ENCODE measurements at regions not wholly inside any gene's neighbourhood (a gene's known extent, or its start where the extent isn't known, plus 50 kb on each side); places are given as distances from the start of the nearest gene placed in this dataset.

DNA sequence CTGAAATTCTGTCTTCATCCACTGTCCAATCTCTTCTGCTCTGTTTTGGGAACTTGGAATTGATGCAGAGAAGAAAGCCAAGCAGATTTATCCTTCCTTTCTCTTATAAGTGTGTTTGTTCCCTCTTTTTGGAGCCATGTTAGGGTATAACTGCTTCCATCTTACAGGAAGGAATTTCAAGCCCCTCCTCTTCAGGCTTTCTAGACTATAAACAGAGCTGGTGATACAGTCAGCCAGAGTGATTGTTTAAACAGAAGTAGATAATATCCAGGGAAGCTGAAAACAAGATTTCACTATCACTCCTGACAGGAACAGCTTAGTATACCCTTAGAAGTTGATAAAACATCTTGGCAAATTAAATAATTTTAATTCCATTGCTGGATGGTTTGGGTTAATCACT is 102.1 kb upstream of the DMRT1 start:
- no peak overlapping the region for H3K4me3 ChIP-seq
- no peak for TF ChIP-seq CEBPB (IDR thresholded peaks at IDR 0.05)
- TF ChIP-seq CBX2 (IDR thresholded peaks at IDR 0.05; ENCODE audit: borderline replicate concordance, low read depth), result no peak
- no peak for TF ChIP-seq JUNB (IDR thresholded peaks at IDR 0.05)
- TF ChIP-seq SMC3 (IDR thresholded peaks at IDR 0.05), result no peak
- TF ChIP-seq JUN (IDR thresholded peaks at IDR 0.05), result no peak
- no peak for TF ChIP-seq RFX5 (IDR thresholded peaks at IDR 0.05)
- TF ChIP-seq EHMT2 (IDR thresholded peaks at IDR 0.05; ENCODE audit: low read depth), result no peak
- TF ChIP-seq, protein P1, sequence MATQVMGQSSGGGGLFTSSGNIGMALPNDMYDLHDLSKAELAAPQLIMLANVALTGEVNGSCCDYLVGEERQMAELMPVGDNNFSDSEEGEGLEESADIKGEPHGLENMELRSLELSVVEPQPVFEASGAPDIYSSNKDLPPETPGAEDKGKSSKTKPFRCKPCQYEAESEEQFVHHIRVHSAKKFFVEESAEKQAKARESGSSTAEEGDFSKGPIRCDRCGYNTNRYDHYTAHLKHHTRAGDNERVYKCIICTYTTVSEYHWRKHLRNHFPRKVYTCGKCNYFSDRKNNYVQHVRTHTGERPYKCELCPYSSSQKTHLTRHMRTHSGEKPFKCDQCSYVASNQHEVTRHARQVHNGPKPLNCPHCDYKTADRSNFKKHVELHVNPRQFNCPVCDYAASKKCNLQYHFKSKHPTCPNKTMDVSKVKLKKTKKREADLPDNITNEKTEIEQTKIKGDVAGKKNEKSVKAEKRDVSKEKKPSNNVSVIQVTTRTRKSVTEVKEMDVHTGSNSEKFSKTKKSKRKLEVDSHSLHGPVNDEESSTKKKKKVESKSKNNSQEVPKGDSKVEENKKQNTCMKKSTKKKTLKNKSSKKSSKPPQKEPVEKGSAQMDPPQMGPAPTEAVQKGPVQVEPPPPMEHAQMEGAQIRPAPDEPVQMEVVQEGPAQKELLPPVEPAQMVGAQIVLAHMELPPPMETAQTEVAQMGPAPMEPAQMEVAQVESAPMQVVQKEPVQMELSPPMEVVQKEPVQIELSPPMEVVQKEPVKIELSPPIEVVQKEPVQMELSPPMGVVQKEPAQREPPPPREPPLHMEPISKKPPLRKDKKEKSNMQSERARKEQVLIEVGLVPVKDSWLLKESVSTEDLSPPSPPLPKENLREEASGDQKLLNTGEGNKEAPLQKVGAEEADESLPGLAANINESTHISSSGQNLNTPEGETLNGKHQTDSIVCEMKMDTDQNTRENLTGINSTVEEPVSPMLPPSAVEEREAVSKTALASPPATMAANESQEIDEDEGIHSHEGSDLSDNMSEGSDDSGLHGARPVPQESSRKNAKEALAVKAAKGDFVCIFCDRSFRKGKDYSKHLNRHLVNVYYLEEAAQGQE (IDR thresholded peaks at IDR 0.05), result no peak
- CTCF ChIA-PET, result interaction anchor here (1.2 to 1.8 kb wide), 4 partner anchors 9 to 270 kb away, joined by 3 to 7 read pairs (median 4); no protein-coding TSS in a partner anchor
- no peaks in the 10 kb centered on the region for H3K9me3 ChIP-seq
- FAIRE-seq (no peak), DNase-seq (ENCODE audit: low read depth in 1 of 2, low spot score in 1 of 2) (no peak), ATAC-seq (no peak)
- POLR2A ChIA-PET, result no interaction called here
- H3K4me1 ChIP-seq, result peaks cover 32% of the 10 kb centered on the region
- no peak overlapping the region for H3K4me2 ChIP-seq
- H3K27ac ChIP-seq, result peak overlapping the region; percentile 51 to 81

DNA sequence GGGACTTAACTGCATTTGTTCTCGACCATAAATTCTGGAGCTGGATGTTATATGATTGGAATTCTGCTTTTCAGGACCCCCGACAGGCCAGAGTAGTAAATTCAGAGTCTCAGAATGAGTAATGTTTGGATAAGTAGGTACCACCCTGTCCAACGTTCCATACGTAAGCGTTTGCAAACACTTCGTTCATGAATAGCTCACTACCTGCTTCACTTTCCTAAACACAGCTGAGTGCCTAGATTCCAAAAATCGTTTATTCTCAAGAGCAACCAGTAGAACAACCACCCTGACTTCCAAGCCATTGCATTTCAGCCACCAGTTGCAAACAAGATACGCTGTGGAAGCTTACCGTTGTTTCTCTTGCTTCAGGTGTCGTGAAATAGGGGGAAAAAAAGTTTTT is 101.3 kb upstream of the DMRT1 start:
- FAIRE-seq (no peak), ATAC-seq (no peak), DNase-seq (ENCODE audit: low read depth in 1 of 2, low spot score in 1 of 2) (no peak)
- Histone ChIP-seq H3K4me3 (no peak overlapping the region), H3K27ac (no peak overlapping the region), H3K4me2 (no peak overlapping the region), H3K9me3 (no peaks in the 10 kb centered on the region), H3K4me1 (peaks cover 25% of the 10 kb centered on the region)
- TF ChIP-seq FOSL2 (IDR thresholded peaks at IDR 0.05) (no peak), FOSL2 (CRISPR knock-in tag; IDR thresholded peaks at IDR 0.05) (no peak), ZSCAN20 (CRISPR knock-in tag; IDR thresholded peaks at IDR 0.05) (no peak), HDAC2 (IDR thresholded peaks at IDR 0.05) (no peak), HOXB13 (CRISPR knock-in tag; IDR thresholded peaks at IDR 0.05; ENCODE audit: low read depth) (no peak), EP300 (IDR thresholded peaks at IDR 0.05) (no peak), CHD4 (IDR thresholded peaks at IDR 0.05; ENCODE audit: borderline replicate concordance) (no peak), CBX2 (IDR thresholded peaks at IDR 0.05; ENCODE audit: borderline replicate concordance, low read depth) (no peak), MAZ (IDR thresholded peaks at IDR 0.05; ENCODE audit: borderline replicate concordance, low read depth, low read length) (no peak), TP53 (CRISPR knock-in tag; IDR thresholded peaks at IDR 0.05) (no peak), ZC3H11A (IDR thresholded peaks at IDR 0.05) (no peak), NFE2L2 (conservative IDR thresholded peaks at IDR 0.05; ENCODE audit: low read length) (no peak), CHD2 (IDR thresholded peaks at IDR 0.05; ENCODE audit: low read length, partially characterized antibody) (no peak), PHF8 (IDR thresholded peaks at IDR 0.05; ENCODE audit: borderline replicate concordance, low read depth) (no peak)
- TF ChIP-seq, protein P2, sequence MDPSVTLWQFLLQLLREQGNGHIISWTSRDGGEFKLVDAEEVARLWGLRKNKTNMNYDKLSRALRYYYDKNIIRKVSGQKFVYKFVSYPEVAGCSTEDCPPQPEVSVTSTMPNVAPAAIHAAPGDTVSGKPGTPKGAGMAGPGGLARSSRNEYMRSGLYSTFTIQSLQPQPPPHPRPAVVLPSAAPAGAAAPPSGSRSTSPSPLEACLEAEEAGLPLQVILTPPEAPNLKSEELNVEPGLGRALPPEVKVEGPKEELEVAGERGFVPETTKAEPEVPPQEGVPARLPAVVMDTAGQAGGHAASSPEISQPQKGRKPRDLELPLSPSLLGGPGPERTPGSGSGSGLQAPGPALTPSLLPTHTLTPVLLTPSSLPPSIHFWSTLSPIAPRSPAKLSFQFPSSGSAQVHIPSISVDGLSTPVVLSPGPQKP (IDR thresholded peaks at IDR 0.05; ENCODE audit: low read depth, low read length), result no peak
- TF ChIP-seq, protein P3, sequence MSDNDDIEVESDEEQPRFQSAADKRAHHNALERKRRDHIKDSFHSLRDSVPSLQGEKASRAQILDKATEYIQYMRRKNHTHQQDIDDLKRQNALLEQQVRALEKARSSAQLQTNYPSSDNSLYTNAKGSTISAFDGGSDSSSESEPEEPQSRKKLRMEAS (IDR thresholded peaks at IDR 0.05), result no peak
- TF ChIP-seq, protein P1 (IDR thresholded peaks at IDR 0.05), result no peak
- TF ChIP-seq, protein P4, sequence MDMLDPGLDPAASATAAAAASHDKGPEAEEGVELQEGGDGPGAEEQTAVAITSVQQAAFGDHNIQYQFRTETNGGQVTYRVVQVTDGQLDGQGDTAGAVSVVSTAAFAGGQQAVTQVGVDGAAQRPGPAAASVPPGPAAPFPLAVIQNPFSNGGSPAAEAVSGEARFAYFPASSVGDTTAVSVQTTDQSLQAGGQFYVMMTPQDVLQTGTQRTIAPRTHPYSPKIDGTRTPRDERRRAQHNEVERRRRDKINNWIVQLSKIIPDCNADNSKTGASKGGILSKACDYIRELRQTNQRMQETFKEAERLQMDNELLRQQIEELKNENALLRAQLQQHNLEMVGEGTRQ (IDR thresholded peaks at IDR 0.05), result no peak
- WGBS (ENCODE audit: missing lambda C conversion rate), result 78% methylated on average over 10 of the region's 10 CpGs
- POLR2A ChIA-PET, result no interaction called here
- CTCF ChIA-PET, result interaction anchor here (0.6 to 1.8 kb wide), 6 partner anchors 10 to 269 kb away, joined by 3 to 7 read pairs (median 4); no protein-coding TSS in a partner anchor

Data from A549 (cell line).